ENCODE measurements at regions not wholly inside any gene's neighbourhood (a gene's known extent, or its start where the extent isn't known, plus 50 kb on each side); places are given as distances from the start of the nearest gene placed in this dataset.

DNA sequence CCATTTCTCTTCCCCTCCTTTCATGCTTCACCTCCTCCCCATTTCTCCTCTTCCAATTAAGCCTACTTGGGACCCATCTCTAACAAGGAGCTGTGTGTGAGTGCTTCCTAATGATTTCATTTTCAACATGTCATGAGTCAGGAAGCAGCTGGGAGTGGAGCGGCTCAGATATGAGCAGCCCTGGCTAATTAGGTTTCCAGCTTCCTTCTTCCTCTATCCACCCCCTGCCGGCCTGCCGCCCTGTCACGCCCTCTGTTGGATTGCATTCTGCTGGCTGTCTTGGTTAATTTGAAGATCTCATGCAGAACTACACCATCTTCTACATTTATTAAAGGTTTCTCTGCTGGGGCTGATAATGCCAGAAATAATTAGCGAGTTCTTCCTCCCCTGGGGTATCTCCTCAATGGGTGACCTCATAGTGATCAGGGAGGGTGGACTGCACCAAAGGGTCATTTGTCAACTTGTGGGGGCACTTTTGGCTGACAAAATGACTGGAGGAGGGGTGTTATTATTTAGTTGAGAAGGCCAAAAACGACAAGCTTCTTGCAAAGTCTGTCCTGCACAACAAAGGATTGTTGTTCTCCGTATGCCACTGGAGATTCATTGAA lies 300.9 kb upstream of the SRRM4 start:
- POLR2A ChIA-PET, result no interaction called here
- Histone ChIP-seq H3K9me3 (ENCODE audit: control insufficient read depth, insufficient read depth, low read length) (peaks cover 22% of the 10 kb centered on the region), H3K27me3 (ENCODE audit: control insufficient read depth, insufficient read depth, low read length) (no peaks in the 10 kb centered on the region), H3K4me3 (ENCODE audit: low read depth, low read length) (no peak overlapping the region), H3K27ac (ENCODE audit: low read depth, low read length) (no peak overlapping the region)
- DNase-seq (ENCODE audit: low read depth, low spot score), result no peak
- TF ChIP-seq, protein P1, sequence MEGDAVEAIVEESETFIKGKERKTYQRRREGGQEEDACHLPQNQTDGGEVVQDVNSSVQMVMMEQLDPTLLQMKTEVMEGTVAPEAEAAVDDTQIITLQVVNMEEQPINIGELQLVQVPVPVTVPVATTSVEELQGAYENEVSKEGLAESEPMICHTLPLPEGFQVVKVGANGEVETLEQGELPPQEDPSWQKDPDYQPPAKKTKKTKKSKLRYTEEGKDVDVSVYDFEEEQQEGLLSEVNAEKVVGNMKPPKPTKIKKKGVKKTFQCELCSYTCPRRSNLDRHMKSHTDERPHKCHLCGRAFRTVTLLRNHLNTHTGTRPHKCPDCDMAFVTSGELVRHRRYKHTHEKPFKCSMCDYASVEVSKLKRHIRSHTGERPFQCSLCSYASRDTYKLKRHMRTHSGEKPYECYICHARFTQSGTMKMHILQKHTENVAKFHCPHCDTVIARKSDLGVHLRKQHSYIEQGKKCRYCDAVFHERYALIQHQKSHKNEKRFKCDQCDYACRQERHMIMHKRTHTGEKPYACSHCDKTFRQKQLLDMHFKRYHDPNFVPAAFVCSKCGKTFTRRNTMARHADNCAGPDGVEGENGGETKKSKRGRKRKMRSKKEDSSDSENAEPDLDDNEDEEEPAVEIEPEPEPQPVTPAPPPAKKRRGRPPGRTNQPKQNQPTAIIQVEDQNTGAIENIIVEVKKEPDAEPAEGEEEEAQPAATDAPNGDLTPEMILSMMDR (IDR thresholded peaks at IDR 0.05; ENCODE audit: low read depth, low read length), result no peak
- CTCF ChIA-PET, result no interaction called here

GRCh38 chr12:118682656-118683055 lies 298.7 kb upstream of the SRRM4 start:
- H3K27ac ChIP-seq (ENCODE audit: low read depth, low read length), result no peak overlapping the region
- POLR2A ChIA-PET, result no interaction called here
- DNase-seq (ENCODE audit: low read depth, low spot score), result no peak
- H3K4me3 ChIP-seq (ENCODE audit: low read depth, low read length), result no peak overlapping the region
- H3K9me3 ChIP-seq (ENCODE audit: control insufficient read depth, insufficient read depth, low read length), result peaks cover 26% of the 10 kb centered on the region
- H3K27me3 ChIP-seq (ENCODE audit: control insufficient read depth, insufficient read depth, low read length), result no peaks in the 10 kb centered on the region
- CTCF ChIA-PET, result no interaction called here
- TF ChIP-seq, protein P1 (IDR thresholded peaks at IDR 0.05; ENCODE audit: low read depth, low read length), result no peak

DNA sequence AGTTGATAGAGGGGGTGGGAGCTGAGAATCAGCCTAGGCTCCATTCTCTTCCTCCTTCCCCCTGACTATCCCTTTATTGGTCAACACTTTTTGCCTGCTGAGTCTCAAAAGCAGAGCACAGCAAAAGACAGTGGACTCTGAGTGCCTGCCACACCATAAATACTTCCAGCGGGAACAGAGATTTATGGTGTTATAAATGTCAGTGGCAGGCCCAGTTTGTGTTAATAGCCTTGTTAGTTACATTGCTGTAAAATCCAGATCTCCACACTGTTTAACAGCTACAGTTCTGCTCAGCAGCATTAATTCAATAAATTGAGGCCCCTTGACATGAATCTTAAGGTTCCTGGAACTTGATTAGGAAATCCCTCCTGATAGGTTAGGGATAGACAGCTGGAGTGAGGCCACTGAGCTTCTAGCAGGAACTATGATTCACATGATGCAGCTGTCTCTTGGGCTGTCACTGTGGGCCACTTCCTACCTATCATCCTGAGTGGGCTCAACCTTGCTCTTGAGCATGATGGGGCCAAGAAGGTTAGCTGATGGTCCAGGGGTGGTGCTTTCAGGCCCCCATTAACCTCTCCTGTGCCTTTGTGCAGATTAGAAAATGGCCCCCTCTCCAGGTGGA lies 295.2 kb upstream of the SRRM4 start:
- POLR2A ChIA-PET, result no interaction called here

DNA sequence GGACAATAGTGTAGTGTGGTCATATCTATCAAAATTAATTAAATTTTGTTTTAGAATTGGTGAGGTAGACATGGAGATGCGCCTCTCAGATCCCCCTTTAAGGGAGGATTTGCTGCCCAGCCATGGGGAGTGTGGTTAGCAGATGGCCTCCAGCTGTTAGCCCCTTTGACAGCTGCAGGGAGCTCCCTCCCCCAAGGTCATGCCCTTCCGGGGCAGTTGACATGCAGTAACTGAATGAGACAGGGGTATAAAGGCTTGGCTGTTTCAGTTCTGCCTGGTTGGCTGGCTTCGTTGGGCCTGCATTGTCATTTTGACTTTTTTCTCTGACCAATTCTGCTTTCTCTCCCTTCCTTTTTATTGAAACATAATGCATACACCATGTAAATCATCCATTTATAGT lies 291.5 kb upstream of the SRRM4 start:
- Histone ChIP-seq H3K27ac (ENCODE audit: low read depth, low read length) (no peak overlapping the region), H3K9me3 (ENCODE audit: control insufficient read depth, insufficient read depth, low read length) (peaks cover 19% of the 10 kb centered on the region; the same call in 1 of the 2 replicates), H3K27me3 (ENCODE audit: control insufficient read depth, insufficient read depth, low read length) (no peaks in the 10 kb centered on the region), H3K4me3 (ENCODE audit: low read depth, low read length) (no peak overlapping the region)
- POLR2A ChIA-PET, result no interaction called here
- CTCF ChIA-PET, result no interaction called here
- no peak for DNase-seq (ENCODE audit: low read depth, low spot score)
- TF ChIP-seq, protein P1 (IDR thresholded peaks at IDR 0.05; ENCODE audit: low read depth, low read length), result no peak

More for the DNA sequence above, 295.2 kb upstream of the SRRM4 start:
- Histone ChIP-seq H3K27me3 (ENCODE audit: control insufficient read depth, insufficient read depth, low read length) (no peaks in the 10 kb centered on the region), H3K9me3 (ENCODE audit: control insufficient read depth, insufficient read depth, low read length) (peaks cover 22% of the 10 kb centered on the region; the same call in 1 of the 2 replicates), H3K27ac (ENCODE audit: low read depth, low read length) (no peak overlapping the region), H3K4me3 (ENCODE audit: low read depth, low read length) (no peak overlapping the region)
- TF ChIP-seq, protein P1 (IDR thresholded peaks at IDR 0.05; ENCODE audit: low read depth, low read length), result no peak
- no peak for DNase-seq (ENCODE audit: low read depth, low spot score)
- CTCF ChIA-PET, result no interaction called here

GRCh38 chr12:118690506-118690905 lies 290.8 kb upstream of the SRRM4 start:
- DNase-seq (ENCODE audit: low read depth, low spot score), result no peak
- TF ChIP-seq, protein P1 (IDR thresholded peaks at IDR 0.05; ENCODE audit: low read depth, low read length), result no peak
- CTCF ChIA-PET, result no interaction called here
- POLR2A ChIA-PET, result no interaction called here
- peaks cover 19% of the 10 kb centered on the region; the same call in 1 of the 2 replicates for H3K9me3 ChIP-seq (ENCODE audit: control insufficient read depth, insufficient read depth, low read length)
- H3K27me3 ChIP-seq (ENCODE audit: control insufficient read depth, insufficient read depth, low read length), result no peaks in the 10 kb centered on the region
- no peak overlapping the region for H3K27ac ChIP-seq (ENCODE audit: low read depth, low read length)
- no peak overlapping the region for H3K4me3 ChIP-seq (ENCODE audit: low read depth, low read length)
